ENCODE measurements at regions not wholly inside any gene's neighbourhood (a gene's known extent, or its start where the extent isn't known, plus 50 kb on each side); places are given as distances from the start of the nearest gene placed in this dataset.
A peak's percentile ranks its signal among the peaks of the same experiment; 100 is the strongest.

GRCh38 chr10:3868271-3868664, 83.3 kb upstream of the KLF6 start:
- Histone ChIP-seq H3K27me3 (replicated peaks; ENCODE audit: insufficient read depth) (no peaks in the 10 kb centered on the region), H3K4me3 (no peak overlapping the region), H3F3A (ENCODE audit: insufficient read depth) (0 out of 2 replicates have a peak, but pooled peaks cover 4% of the 10 kb centered on the region), H2AFZ (no peak overlapping the region), H4K20me1 (ENCODE audit: insufficient read depth) (no peaks in the 10 kb centered on the region), H3K4me2 (ENCODE audit: unreplicated experiment) (no peak overlapping the region), H3K27ac (no peak overlapping the region), H3K9me2 (ENCODE audit: insufficient read depth) (no peaks in the 10 kb centered on the region), H3K9ac (no peak overlapping the region), H3K79me2 (ENCODE audit: insufficient read depth) (no peaks in the 10 kb centered on the region), H3K9me3 (ENCODE audit: low read depth) (no peaks in the 10 kb centered on the region), H3K4me1 (ENCODE audit: insufficient read depth) (0 out of 2 replicates have a peak, but pooled peaks cover under 1% of the 10 kb centered on the region), H3K36me3 (ENCODE audit: low read depth) (no peaks in the 10 kb centered on the region)
- in situ Hi-C loops (cut with MboI) = no loop called here
- no peak for DNase-seq
- no peak for TF ChIP-seq EZH2 (IDR thresholded peaks at IDR 0.05; ENCODE audit: insufficient read depth, poor library complexity, severe bottlenecking)
- no peak for TF ChIP-seq EZH2phosphoT487 (IDR thresholded peaks at IDR 0.05; ENCODE audit: insufficient read depth, low read depth)
- WGBS, 2 experiments (ENCODE audit: low coverage in 1 of 2, low lambda C conversion rate in 2 of 2, missing lambda C conversion rate in 2 of 2) = 94 to 95% methylated on average over 6 of the region's 6 CpGs

GRCh38 chr10:3867454-3868270, 82.7 kb upstream of the KLF6 start:
- no peak overlapping the region for H3K4me2 ChIP-seq (ENCODE audit: unreplicated experiment)
- no peaks in the 10 kb centered on the region for H3K4me1 ChIP-seq (ENCODE audit: insufficient read depth)
- no peaks in the 10 kb centered on the region for H3K9me2 ChIP-seq (ENCODE audit: insufficient read depth)
- in situ Hi-C loops (cut with MboI) = no loop called here
- no peaks in the 10 kb centered on the region for H3K36me3 ChIP-seq (ENCODE audit: low read depth)
- H3K9ac ChIP-seq = no peak overlapping the region
- TF ChIP-seq EZH2phosphoT487 (IDR thresholded peaks at IDR 0.05; ENCODE audit: insufficient read depth, low read depth) (no peak), EZH2 (IDR thresholded peaks at IDR 0.05; ENCODE audit: insufficient read depth, poor library complexity, severe bottlenecking) (no peak)
- no peaks in the 10 kb centered on the region for H3K9me3 ChIP-seq (ENCODE audit: low read depth)
- H3K27me3 ChIP-seq (replicated peaks; ENCODE audit: insufficient read depth) = no peaks in the 10 kb centered on the region
- peak; percentile 26 for DNase-seq
- H3K79me2 ChIP-seq (ENCODE audit: insufficient read depth) = no peaks in the 10 kb centered on the region
- no peak overlapping the region for H3K27ac ChIP-seq
- 71 to 73% methylated on average over 3 of the region's 3 CpGs for WGBS, 2 experiments (ENCODE audit: low coverage in 1 of 2, low lambda C conversion rate in 2 of 2, missing lambda C conversion rate in 2 of 2)
- no peak overlapping the region for H3K4me3 ChIP-seq
- no peak overlapping the region for H2AFZ ChIP-seq
- 0 out of 2 replicates have a peak, but pooled peaks cover 4% of the 10 kb centered on the region for H3F3A ChIP-seq (ENCODE audit: insufficient read depth)
- no peaks in the 10 kb centered on the region for H4K20me1 ChIP-seq (ENCODE audit: insufficient read depth)

DNA sequence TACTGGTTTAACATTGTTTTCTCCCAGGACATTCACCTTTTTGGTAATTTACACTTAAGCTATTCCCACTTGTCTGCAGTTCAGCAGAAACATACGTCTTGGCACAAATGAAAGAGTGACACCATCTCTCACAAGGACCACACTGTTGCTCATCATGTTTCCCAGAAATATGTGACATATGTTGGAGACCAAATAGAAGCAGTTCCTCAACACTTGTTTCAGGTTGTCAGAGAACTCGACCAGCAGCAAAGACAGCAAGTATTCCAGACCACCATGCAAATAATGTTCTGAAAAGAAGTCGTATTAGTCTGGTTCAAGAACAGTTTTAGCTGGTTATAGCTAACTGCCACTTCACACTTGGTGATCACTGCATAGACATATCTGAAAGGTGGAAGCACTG, 81.3 kb upstream of the KLF6 start:
- no peaks in the 10 kb centered on the region for H3K9me3 ChIP-seq (ENCODE audit: low read depth)
- H3K27ac ChIP-seq = no peak overlapping the region
- 0 out of 2 replicates have a peak, but pooled peaks cover 4% of the 10 kb centered on the region for H3F3A ChIP-seq (ENCODE audit: insufficient read depth)
- 0 out of 2 replicates have a peak overlapping the region, but pooled peaks have one; percentile 42 for H2AFZ ChIP-seq
- H3K9me2 ChIP-seq (ENCODE audit: insufficient read depth) = no peaks in the 10 kb centered on the region
- H3K4me3 ChIP-seq = no peak overlapping the region
- no peaks in the 10 kb centered on the region for H3K79me2 ChIP-seq (ENCODE audit: insufficient read depth)
- TF ChIP-seq EZH2phosphoT487 (IDR thresholded peaks at IDR 0.05; ENCODE audit: insufficient read depth, low read depth) = no peak
- no peak for TF ChIP-seq EZH2 (IDR thresholded peaks at IDR 0.05; ENCODE audit: insufficient read depth, poor library complexity, severe bottlenecking)
- no peak for DNase-seq
- H3K9ac ChIP-seq = no peak overlapping the region
- in situ Hi-C loops (cut with MboI) = no loop called here
- H3K27me3 ChIP-seq (replicated peaks; ENCODE audit: insufficient read depth) = no peaks in the 10 kb centered on the region
- peaks cover 3% of the 10 kb centered on the region for H3K4me1 ChIP-seq (ENCODE audit: insufficient read depth)
- no peak overlapping the region for H3K4me2 ChIP-seq (ENCODE audit: unreplicated experiment)
- 45 to 53% methylated on average over 3 of the region's 3 CpGs for WGBS, 2 experiments (ENCODE audit: low coverage in 1 of 2, low lambda C conversion rate in 2 of 2, missing lambda C conversion rate in 2 of 2)
- H3K36me3 ChIP-seq (ENCODE audit: low read depth) = no peaks in the 10 kb centered on the region
- H4K20me1 ChIP-seq (ENCODE audit: insufficient read depth) = no peaks in the 10 kb centered on the region

DNA sequence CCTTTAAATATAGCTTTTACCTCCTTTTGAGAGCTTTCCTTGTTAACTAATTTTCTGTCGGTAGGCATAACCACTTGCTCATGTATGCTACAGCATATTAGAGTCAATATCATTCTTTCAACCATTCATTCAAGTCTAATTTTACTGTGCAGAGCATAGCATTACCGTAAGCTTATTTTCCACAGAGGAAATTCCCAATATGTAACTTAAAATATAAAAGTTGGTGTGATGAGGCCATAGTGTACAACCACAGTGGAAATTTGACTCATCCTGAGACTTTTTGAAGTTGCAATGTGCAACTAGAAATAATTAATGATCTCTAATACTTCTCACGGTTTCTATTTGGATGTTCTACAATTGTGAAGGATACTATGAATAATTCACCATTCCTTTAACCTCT, 80.6 kb upstream of the KLF6 start:
- TF ChIP-seq EZH2phosphoT487 (IDR thresholded peaks at IDR 0.05; ENCODE audit: insufficient read depth, low read depth) (no peak), EZH2 (IDR thresholded peaks at IDR 0.05; ENCODE audit: insufficient read depth, poor library complexity, severe bottlenecking) (no peak)
- Histone ChIP-seq H3K9me3 (ENCODE audit: low read depth) (no peaks in the 10 kb centered on the region), H3K36me3 (ENCODE audit: low read depth) (no peaks in the 10 kb centered on the region), H3K4me3 (no peak overlapping the region), H3K4me2 (ENCODE audit: unreplicated experiment) (no peak overlapping the region), H3K4me1 (ENCODE audit: insufficient read depth) (peaks cover 11% of the 10 kb centered on the region), H3F3A (ENCODE audit: insufficient read depth) (peaks cover 8% of the 10 kb centered on the region; the same call in 1 of the 2 replicates), H3K9me2 (ENCODE audit: insufficient read depth) (no peaks in the 10 kb centered on the region), H3K79me2 (ENCODE audit: insufficient read depth) (no peaks in the 10 kb centered on the region), H3K9ac (no peak overlapping the region), H2AFZ (no peak overlapping the region), H3K27me3 (replicated peaks; ENCODE audit: insufficient read depth) (no peaks in the 10 kb centered on the region), H4K20me1 (ENCODE audit: insufficient read depth) (no peaks in the 10 kb centered on the region), H3K27ac (no peak overlapping the region)
- WGBS, 2 experiments (ENCODE audit: low coverage in 1 of 2, low lambda C conversion rate in 2 of 2, missing lambda C conversion rate in 2 of 2) = 79 to 84% methylated on average over 3 of the region's 3 CpGs
- no peak for DNase-seq
- in situ Hi-C loops (cut with MboI) = no loop called here
